CD4-positive, alpha-beta T cell treated with Interferon alpha-2 for 1 hour (primary cell): ENCODE measurements at regions not wholly inside any gene's neighbourhood (a gene's known extent, or its start where the extent isn't known, plus 50 kb on each side); places are given as distances from the start of the nearest gene placed in this dataset.
"Not testable (repeated sequence)": the region's sequence is repeated elsewhere in the genome, so short reads cannot be mapped to it uniquely, and the experiment has no call there.

Experiments
- DNase-seq, 2 donors: peaks; one replicate each; pipeline ENCODE4 v3.0.0-alpha.2; 2020 to 2022

GRCh38 chr3:139136469-139137202 is 91.9 kb upstream of the PRR23C start:
- no peak for DNase-seq

DNA sequence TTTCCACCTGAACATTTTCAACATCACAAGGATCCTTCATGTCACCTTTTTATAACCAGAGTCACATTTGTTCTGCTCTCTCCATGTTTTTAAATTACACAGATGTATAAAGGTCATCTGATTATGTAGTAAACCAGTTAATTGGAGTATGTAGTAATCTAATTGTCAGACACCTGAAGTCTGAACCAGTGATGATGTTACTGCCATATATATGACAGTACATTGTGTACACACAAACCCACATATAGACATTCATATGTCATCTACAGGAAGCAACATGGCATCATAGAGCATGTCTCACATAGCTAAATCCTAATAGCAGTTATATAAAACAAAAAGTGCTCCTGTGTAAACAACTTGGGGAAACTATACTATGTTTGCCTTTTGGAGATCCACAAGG is 95.9 kb upstream of the PRR23C start:
- no peak for DNase-seq

GRCh38 chr3:139145980-139146379 is 101.3 kb upstream of the PRR23C start:
- DNase-seq, result not testable (repeated sequence)

GRCh38 chr3:139151530-139151929 is 106.8 kb upstream of the PRR23C start:
- no peak for DNase-seq

- DNase-seq, result not testable (repeated sequence)
Observed at GRCh38 chr3:139153434-139153833, 108.7 kb upstream of the PRR23C start.

GRCh38 chr3:139157161-139157932 is 112.7 kb upstream of the PRR23C start:
- DNase-seq, result no peak

GRCh38 chr3:139159356-139159755 is 114.7 kb upstream of the PRR23C start:
- DNase-seq, result no peak

DNA sequence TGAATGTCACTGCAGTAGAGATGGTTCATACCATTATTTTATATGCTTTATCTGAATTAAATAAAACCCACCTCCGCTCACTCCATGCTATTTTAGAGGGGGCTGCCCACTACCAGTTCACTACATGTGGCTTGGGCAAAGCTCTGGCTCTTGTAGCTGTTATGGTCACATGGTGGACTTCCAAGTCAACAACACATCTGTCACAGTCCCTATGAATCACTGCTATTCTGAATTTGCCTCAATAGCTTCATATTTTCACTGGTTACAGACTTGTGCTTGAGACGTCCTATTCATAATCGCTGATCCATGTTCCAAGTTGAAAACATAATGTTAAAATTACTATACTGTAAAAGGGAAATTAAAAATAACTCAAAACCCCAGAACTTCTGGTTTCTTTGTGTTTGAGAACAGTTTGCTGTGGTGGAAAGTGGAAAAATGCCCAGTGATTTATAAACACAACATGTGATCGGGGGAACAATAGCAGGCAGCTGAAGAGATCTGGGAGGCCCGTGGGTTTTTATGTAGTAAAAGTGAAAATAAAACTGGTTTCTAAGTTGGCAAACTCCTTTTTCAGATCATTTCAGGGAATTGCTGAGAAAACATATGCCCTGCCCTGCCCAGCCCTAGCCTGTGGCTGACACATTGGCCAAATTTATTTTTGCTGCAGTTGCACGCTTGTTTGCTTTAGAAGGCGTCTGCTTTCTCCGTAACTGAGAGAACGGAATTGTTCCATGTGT is 128.8 kb upstream of the PRR23C start:
- DNase-seq, result no peak

DNA sequence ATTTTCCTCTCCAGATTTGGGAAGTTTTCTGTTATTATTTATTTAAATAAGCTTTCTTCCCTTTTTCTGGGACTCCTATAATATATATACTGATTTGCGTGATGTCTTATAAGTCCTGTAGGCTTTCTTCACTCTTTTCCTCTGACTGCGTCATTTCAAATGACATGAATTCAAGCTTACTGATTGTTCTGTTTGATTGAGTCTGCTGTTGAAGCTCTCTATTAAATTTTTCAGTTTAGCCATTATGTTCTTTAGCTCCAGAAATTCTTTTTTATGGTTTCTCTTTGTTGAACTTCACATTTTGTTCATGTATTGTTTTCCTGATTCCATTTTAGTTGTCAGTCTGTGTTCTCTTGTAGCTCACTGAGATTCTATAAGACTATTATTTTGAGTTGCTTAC is 135.8 kb upstream of the PRR23C start:
- no peak for DNase-seq

DNA sequence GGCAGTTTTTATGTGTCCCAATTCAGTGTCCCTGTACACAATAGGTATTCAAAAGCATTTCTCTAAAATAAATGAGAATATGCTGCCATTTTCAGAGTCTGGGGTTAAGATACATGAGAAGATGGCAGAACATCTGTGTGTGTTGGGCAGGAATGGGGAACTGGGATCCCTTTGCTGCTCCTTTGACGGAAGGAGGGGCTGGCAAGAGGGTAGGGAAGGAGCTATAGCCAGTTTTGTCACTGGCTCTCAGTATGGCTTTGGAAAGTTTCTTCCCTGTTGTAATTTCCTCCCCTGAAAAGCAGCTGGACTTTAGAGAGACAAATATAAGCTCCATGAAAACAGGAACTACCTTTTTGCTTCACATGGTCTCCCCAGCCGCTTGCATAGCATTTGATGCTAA is 137.5 kb upstream of the PRR23C start:
- DNase-seq, result no peak

DNA sequence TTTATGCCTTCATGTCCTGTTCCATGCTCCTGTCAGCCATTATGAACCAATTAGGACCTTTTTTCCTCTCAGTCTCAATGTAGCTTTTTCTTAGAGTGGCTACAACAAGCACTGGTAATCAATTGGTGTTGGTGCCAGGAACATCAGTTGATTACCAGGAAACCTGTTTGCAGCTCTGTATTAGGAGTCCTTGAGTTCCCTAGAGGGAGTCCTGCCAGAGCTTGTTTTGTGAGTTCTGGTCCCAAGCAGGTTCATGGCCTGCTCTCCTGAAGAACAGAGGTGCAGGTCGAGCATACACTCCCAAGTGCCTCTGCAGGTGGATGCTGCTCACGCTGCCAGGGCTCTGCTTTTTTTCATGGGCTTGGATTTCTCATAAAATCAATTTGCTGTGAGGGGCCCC is 137.9 kb upstream of the PRR23C start:
- DNase-seq, result no peak

DNA sequence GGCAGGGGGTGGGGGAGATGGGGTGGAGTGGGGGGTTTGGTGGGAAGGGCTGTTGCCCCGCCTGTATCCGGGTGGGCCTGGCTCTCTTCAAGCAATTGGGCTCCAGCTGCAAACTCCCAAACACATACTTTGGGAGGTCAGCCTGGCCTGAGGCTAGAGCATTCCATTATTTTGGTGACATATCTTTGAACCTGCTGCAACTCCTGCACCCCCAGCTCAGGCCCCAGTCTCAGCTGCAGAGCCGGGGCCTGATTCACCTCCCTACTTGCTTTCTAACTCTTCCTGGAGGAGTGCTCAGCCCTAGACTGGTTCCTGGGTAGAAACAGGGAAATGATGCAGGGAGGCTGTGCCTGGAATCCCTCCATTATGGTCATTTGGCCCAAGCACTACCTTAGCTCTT is 140.8 kb upstream of the PRR23C start:
- no peak for DNase-seq

DNA sequence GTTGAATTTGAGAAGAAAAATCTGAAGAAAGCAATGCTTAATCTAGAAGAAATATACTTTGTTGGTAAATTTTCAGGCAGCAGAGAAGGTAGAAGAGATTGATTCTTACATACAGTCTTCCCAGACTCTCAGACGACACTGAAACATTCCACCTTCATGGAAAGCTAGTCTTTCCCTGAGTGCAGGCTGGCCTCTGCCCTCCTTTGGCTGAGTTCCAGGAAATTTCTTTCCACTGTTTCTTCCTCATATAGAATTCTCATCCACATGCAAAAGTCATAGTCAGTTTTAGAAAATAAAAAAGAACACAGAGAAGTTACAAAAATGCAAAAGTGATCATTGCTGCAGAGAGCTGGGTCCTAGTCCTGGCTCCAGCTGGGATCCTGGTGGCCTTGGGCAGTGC is 142.5 kb upstream of the PRR23C start:
- no peak for DNase-seq

DNA sequence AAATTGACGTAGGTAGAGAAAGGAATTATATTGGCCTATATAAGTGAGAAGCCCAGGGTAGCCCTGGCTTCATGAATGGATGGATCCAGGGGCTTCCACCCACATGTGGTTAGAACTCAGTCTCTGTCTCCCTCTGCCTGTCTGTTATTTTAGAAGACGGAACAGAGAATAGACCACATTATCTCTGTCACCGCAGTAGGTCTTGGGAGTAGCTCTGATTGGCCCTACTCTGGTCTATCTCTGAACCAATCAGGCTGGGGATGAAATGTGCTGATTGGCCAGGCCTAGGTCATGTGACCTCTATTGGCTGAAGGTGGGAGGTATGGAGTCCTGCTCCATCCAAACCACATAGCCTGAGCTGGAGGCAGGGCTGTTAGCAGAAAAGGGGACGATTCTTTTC is 143.0 kb upstream of the PRR23C start:
- no peak for DNase-seq

DNA sequence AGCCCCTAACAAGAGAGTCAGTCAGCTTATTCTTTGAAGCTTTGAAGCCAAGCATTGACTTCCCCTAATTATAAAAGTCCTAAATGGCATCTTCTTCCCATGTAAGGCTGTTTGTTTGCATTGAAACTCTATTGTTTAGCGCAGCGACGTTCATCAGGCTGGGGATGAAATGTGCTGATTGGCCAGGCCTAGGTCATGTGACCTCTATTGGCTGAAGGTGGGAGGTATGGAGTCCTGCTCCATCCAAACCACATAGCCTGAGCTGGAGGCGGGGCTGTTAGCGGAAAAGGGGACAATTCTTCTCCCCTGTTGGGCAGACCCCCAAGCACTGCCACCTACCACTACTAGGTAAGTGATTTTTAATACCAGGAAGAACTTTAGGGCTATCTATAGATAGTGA is 145.3 kb upstream of the PRR23C start:
- DNase-seq, result no peak

DNA sequence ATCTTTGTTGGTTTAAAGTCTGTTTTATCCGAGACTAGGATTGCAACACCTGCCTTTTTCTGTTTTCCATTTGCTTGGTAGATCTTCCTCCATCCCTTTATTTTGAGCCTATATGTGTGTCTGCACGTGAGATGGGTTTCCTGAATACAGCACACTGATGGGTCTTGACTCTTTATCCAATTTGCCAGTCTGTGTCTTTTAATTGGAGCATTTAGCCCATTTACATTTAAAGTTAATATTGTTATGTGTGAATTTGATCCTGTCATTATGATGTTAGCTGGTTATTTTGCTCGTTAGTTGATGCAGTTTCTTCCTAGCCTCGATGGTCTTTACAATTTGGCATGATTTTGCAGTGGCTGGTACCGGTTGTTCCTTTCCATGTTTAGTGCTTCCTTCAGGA is 149.4 kb upstream of the MRPS22 start:
- not testable (repeated sequence) for DNase-seq

- DNase-seq, result not testable (repeated sequence)
Observed at GRCh38 chr3:139196146-139196545, 147.7 kb upstream of the MRPS22 start.

GRCh38 chr3:139197251-139197650 is 146.6 kb upstream of the MRPS22 start:
- no peak for DNase-seq

DNA sequence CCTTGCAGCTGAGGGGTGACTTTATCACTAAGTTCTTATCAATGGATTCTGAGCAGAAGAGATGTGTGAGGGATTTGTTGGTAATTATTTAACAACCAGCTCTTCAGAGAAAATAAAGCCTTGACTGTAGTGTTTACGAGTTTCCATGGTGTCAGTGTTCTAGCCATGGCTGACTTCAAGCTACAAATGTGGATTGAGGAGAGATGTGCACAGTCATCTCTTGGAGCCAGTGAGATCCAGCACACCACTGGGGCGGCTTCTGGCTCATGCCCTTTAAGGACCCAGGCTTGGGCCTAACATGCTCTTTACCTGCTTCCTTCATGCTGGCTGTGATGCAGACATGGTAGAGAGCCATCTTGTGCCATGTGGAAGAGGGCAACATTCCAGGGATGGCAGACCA is 145.6 kb upstream of the MRPS22 start:
- DNase-seq, result no peak

DNA sequence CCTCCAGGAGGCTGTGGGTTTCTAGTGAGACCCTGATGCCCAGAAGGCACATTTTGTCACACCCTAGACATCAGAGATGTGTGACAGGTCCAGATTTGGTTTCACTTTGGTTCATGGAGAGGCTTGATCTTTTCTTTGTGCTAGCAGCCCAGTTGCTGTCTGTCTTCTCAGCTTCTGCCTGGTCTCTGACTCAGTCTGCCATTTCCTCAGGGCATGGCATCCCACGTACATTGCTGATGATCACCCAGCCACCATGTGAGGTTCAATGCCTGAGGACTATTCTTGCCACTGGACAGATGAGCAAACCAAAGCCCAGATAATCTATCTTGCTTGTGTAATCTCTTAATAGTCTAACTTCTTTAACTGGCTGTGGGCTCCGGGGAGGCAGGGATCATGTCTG is 144.9 kb upstream of the MRPS22 start:
- DNase-seq, result no peak

- no peak for DNase-seq
Observed at GRCh38 chr3:139199421-139200010, 144.3 kb upstream of the MRPS22 start.

DNA sequence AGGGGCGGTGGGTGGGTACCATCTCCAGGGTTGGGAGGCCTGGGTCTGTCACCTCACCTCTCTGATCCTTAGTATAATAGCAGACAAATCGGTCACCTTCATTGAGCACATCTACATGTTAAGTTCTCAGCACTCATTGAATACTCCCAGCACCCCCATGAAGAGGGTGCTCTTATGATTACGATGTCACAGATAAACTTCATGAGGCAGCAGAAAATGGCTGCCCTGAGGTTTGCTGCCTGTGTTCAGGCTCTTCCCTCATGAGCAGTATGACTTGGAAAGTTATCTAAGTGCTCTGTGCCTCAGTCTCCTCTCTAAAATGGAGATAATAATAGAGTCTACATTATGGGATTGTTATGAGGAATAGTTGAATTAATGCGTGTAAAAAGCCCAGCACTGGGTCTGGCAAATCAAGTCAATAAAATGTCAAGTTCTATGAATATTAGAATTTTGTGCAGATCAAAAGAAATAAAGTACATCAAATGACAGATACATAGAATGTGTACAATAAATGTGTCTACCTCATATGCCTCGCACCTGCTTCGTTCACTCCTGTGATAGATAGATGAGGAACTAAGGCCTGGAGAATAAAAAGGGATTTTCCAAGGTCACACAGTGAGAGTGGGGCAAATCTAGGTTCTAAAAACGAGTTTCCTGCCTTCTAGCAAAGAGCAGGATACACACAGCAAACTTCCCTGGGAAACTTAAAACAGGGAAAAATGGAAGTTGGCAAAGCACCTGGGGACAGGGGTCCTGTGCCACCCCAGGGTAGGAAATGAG is 142.2 kb upstream of the MRPS22 start:
- no peak for DNase-seq
